Motor neuron (in vitro differentiated cells): ENCODE measurements at regions not wholly inside any gene's neighbourhood (a gene's known extent, or its start where the extent isn't known, plus 50 kb on each side); places are given as distances from the start of the nearest gene placed in this dataset.

Experiments
- ATAC-seq, 8 experiments: fragments of 200-7000 bp; cut with Tn5 transposase; replicated peaks in 6 of 8; 2 replicates each; pipeline ENCODE4 v1.8.0; 2021; ENCODE audit warnings: mild to moderate bottlenecking in 8 of 8, moderate library complexity in 8 of 8
- H3K27ac ChIP-seq, 2 donors: fragments of 250-450 bp; sonication (Bioruptor Pico); 2 replicates each; pipeline ENCODE4 v1.9.0; 2021; ENCODE audit warnings: antibody characterized with exemption in 2 of 2, mild to moderate bottlenecking in 2 of 2, moderate library complexity in 1 of 2
- H3K4me1 ChIP-seq, 2 donors: fragments of 250-450 bp; sonication (Bioruptor Pico); replicated peaks in 1 of 2; 2 replicates each; pipeline ENCODE4 v1.6.1; 2021; ENCODE audit warnings: antibody characterized with exemption in 2 of 2, mild to moderate bottlenecking in 2 of 2, moderate library complexity in 1 of 2
- H3K4me3 ChIP-seq, 5 donors: fragments of 250-450 bp; sonication (Bioruptor Pico); 2 replicates each; pipeline ENCODE4 v1.9.0; 2021; ENCODE audit warnings: antibody characterized with exemption in 5 of 5, mild to moderate bottlenecking in 5 of 5, moderate library complexity in 4 of 5
- WGBS, 10 experiments: fragments of 450-650 bp; shearing (Covaris generic); methylation state at CpG; one replicate each; pipeline ENCODE4 v1.0.0; 2022; 5-methylcytosine and 5-hydroxymethylcytosine counted together
- in situ Hi-C, 9 experiments: fragments of 400-800 bp; cut with MboI; loops; one replicate each; pipeline ENCODE4 v1.15.0; 2021; ENCODE audit warnings: low sequenced_read_pairs in 9 of 9, low pct_unique_long_range_greater_than_20kb in 2 of 9; ENCODE audit not compliant: unreplicated experiment in 9 of 9

DNA sequence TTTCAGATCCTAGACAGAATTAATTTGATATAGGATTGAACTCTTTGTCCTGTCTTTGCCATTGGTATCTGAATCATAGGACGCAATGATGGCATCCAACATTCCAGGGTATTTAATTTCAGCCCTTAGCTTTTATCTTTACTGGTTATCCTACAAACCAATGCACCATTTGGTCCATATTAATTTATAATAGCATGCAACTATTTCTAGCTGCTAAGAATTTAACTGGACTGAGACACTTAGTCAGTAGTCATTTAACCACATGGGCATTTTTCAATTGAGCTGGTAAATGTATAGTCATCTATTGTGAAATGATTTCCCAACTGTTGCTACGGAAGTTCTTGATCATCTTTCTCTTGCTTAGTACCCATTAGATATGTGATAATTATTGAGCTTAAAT is 141.1 kb downstream of the CD164 start:
- 0 to 100% (median 88%) methylated on average over 1 to 2 of the region's 2 CpGs; no CpG with 5 or more reads in 1 of the 10 experiments for WGBS, 10 experiments
- in situ Hi-C loops: no loop called here
- H3K4me1 ChIP-seq: peaks cover 0 to 15% of the 10 kb centered on the region in 2 donors

DNA sequence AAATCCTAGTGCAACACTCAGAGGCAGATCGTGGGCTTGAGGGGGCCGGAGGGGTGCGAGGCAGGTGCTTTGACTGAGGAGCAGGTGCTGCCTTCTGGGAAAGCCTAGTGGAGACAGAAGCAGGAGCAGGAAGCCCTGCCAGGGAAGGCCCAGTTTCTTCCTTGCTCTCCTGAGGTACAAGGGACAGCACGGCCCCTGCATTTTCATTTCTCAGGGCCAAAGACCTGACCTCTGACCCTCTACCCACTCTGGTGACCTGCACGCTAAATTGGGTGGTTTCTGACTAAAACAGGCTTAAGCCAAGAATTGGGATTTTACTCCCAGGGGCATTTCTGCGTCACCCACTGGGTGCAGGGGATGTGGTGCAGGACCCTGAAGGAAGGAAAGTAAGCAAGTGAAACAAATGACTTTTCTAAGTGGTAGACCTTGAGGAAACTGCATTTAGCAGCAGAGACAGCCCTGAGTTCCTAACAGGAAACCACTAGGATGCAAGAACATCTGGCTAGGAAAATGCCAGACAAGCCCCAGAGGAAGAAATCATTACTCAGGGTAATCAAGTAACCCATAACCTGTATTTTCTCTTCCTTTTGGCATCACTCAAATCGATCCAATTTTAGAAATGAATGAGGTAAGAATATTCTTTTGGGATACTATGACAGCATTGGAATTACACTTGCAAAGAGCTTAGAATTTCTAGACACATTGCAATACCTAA is 141.7 kb downstream of the CD164 start:
- ATAC-seq: peak in 1 of 8 experiments; percentile 5
- Histone ChIP-seq H3K27ac (peak overlapping the region in 1 of 2 donors; percentile 63), H3K4me3 (no peak overlapping the region), H3K4me1 (peaks cover 0 to 15% of the 10 kb centered on the region in 2 donors)
- WGBS, 10 experiments: 13 to 83% (median 73%) methylated on average over 1 to 7 of the region's 7 CpGs; no CpG with 5 or more reads in 2 of the 10 experiments
- in situ Hi-C loops: no loop called here

More for the DNA sequence above, 141.1 kb downstream of the CD164 start:
- no peak overlapping the region for H3K27ac ChIP-seq
- ATAC-seq: no peak
- H3K4me3 ChIP-seq: no peak overlapping the region

DNA sequence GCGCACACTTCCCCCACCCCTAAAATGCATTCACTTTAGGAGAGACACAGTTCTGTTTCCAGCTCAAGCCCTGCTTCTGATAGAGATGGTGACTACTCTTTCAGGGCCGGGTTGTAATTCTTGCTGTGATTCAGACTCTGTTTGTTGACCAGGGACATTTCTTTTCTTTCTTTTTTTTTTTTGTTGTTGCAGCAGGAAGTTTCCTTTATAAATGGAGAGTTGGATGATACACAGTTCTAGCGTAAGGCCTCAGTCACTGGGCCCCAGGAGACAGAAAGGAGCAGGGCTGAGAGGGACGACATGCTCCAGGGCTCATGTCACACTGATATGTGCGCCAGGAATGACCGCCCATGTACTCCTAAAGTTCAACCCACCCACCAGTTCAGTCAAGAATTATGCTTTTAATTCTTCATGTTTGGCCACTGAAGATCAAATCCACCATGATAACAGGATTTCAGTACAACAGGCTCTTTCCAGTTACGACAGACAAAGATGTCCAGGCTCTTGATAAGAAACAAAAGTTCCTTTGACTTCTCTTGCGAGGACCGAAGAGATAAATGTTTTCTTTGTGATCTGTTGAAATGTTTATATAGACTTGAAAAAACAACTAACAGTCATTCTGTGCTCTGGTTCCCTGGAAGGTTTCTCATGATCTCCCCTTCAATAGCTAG is 142.5 kb downstream of the CD164 start:
- Histone ChIP-seq H3K27ac (peak overlapping the region in 1 of 2 donors; percentile 63), H3K4me3 (no peak overlapping the region), H3K4me1 (peaks cover 0 to 15% of the 10 kb centered on the region in 2 donors)
- in situ Hi-C loops: no loop called here
- 64 to 100% (median 77%) methylated on average over 1 to 8 of the region's 9 CpGs for WGBS, 10 experiments
- peak in 7 of 8 experiments; percentile 4 to 84 (median 71) for ATAC-seq

DNA sequence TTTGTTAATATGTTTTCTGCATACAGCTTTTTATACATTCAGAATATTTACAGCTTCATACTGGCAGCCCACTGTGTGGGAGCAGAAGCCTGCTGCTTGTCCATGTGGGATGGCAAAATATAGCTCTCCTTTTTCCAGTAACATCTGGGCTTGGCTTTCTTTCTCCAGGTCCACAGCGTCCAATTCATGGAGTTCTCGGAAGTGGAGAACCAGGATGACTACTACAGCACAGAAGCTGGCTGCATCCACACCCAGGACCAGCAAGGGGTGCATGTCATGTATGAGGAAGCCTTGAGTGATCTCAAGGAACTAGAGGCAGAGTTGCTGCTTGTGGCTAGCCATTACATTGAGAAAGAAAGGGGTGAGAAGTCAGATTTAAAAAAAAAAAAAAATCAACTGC is 143.1 kb downstream of the CD164 start:
- WGBS, 10 experiments: 17 to 100% (median 92%) methylated on average over 1 to 2 of the region's 2 CpGs; no CpG with 5 or more reads in 3 of the 10 experiments

DNA sequence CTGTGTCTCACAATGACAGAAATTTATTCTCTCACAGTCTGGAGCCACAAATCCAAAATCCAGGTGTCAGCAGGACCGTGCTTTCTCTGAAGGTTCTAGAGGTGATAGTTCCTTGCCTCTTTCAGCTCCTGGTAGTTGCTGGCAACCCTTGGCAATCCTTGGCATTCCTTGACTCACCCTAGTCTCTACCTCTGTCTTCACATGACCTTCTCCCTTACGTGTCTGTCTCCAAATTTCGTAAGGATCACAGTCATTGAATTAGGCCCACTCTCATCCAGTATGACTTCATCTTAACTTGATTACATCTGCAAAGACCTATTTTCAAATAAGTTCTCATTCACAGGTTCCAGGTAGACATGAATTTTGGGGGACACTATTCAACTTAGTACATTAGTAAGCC is 143.1 kb downstream of the CEP57L1 start:
- ATAC-seq: no peak
- WGBS, 10 experiments: 56 to 100% (median 93%) methylated on average over 2 to 3 of the region's 3 CpGs; no CpG with 5 or more reads in 2 of the 10 experiments
- H3K4me3 ChIP-seq: no peak overlapping the region
- in situ Hi-C loops: no loop called here
- H3K4me1 ChIP-seq: peaks cover 0 to 15% of the 10 kb centered on the region in 2 donors
- H3K27ac ChIP-seq: no peak overlapping the region

More for the DNA sequence above, 143.1 kb downstream of the CD164 start:
- H3K27ac ChIP-seq: no peak overlapping the region
- ATAC-seq: peak in 3 of 8 experiments; percentile 74 to 83 (median 76)
- in situ Hi-C loops: no loop called here
- H3K4me1 ChIP-seq: peaks cover 0 to 15% of the 10 kb centered on the region in 2 donors
- no peak overlapping the region for H3K4me3 ChIP-seq

DNA sequence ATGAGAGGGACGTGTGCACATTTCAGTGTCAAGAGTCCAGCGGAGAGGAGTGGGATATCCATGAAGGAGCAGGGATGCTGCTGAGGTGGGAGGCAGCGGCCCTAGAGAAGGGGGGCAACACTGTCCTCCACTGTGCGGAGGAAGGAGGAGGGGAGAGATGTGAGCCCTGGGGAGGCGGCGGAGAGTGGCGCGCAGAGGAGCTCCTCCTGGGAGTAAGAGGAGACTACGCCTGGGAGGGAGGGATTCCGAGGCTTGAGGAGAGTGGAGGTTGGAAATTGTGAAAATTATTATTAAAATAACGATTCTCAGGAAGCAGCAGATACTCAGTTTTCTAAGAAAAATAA is 142.7 kb downstream of the CEP57L1 start:
- WGBS, 10 experiments: 70 to 100% (median 94%) methylated on average over 1 to 3 of the region's 11 CpGs; no CpG with 5 or more reads in 4 of the 10 experiments
- ATAC-seq: no peak
- Histone ChIP-seq H3K27ac (no peak overlapping the region), H3K4me3 (no peak overlapping the region), H3K4me1 (peaks cover 0 to 15% of the 10 kb centered on the region in 2 donors)
- in situ Hi-C loops: no loop called here

DNA sequence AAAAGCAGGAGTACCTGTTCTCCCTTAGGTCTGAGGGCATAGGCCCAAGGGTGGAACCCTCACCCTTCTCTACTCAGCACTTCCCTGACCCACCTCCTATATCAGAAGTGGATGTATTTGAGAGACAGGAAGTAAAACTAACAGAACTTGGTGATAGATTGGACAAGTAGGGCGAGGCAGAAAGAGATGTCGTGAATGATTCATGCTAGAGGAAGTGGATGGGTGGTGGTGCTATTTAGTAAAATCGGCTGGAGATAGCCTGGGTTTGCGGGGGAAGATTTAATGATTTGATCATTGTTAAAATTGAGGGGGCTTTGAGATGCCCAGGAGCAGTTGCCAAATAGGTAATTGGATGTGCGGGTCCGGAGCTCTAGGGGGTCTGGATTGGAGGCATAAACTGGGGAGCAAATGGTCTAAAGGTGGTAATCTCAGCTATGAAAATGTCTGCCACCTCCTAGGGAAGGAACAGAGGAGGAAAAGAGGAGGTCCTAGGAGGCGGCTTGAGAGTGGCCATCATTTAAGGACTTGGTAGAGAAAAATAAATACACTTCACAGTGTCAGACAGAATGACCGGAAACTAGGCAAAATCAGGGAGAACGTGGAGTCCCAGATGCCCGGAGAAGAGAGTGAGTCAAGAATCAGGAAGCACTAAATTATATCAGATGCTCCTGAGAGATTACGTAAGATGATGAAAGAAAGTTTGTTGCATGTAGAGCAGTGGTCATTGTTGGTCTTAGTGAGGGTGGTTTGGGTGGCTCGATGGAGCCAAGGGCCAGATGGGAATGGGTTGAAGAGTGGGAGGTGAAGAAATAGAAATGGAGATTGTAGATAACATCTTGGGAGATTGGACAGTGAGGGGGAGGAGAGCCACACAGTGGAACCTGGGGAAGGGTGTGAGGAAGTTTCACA is 142.0 kb downstream of the CEP57L1 start:
- in situ Hi-C loops: no loop called here
- Histone ChIP-seq H3K27ac (no peak overlapping the region), H3K4me3 (no peak overlapping the region), H3K4me1 (peaks cover 0 to 15% of the 10 kb centered on the region in 2 donors)
- ATAC-seq: peak in 2 of 8 experiments; percentile 38 to 64
- 19 to 100% (median 91%) methylated on average over 4 to 12 of the region's 12 CpGs; no CpG with 5 or more reads in 1 of the 10 experiments for WGBS, 10 experiments

DNA sequence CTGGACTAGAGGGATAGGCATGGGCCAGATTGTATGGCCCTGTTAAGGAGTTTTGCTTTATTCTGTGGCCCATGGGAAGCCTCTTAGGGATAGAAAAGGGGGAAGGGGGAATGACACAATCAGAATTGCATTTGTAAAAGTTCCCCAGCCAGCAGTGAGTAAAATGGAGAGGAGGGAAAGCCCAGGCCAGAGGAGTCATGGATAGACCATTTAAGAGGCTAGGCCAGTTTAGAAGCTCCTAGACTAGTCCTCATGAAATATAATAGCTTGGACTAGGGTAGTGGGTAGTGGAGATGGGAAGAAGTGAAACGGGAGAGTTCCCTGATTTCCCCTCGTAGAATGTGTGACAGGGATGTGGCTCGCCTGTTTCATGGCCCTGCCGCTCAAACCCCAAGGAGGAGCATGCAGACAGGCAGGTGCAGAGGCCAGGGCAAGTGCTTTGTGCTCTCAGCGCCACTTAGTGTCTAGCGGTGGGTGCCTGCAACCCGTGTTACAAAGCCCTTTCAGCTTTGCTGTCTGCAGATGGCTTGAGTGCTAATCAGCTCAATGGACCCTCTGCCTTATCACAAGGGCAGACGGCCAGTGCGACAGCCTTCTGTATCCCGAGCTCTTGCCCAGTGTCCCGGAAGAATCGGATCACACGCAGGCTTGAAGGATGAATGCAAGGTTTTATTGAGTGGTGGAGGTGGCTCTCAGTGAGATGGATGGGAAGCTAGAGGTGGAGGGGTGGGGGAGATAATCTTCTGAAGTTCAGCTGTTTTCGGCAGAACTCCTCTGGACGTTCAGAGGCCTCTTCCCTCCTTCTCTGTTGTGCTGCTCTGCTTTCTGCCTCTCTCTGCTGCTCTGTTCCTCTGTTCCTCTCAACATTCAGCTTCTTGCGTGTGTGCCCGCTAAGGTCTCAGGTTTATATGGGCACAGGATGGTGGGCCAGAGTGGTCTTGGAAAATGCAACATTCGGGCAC is 141.1 kb downstream of the CEP57L1 start:
- H3K27ac ChIP-seq: no peak overlapping the region
- H3K4me3 ChIP-seq: no peak overlapping the region
- 21 to 100% (median 59%) methylated on average over 1 to 8 of the region's 18 CpGs; no CpG with 5 or more reads in 3 of the 10 experiments for WGBS, 10 experiments
- peaks cover 0 to 15% of the 10 kb centered on the region in 2 donors for H3K4me1 ChIP-seq
- peak in 6 of 8 experiments; percentile 17 to 90 (median 74) for ATAC-seq
- in situ Hi-C loops: no loop called here

DNA sequence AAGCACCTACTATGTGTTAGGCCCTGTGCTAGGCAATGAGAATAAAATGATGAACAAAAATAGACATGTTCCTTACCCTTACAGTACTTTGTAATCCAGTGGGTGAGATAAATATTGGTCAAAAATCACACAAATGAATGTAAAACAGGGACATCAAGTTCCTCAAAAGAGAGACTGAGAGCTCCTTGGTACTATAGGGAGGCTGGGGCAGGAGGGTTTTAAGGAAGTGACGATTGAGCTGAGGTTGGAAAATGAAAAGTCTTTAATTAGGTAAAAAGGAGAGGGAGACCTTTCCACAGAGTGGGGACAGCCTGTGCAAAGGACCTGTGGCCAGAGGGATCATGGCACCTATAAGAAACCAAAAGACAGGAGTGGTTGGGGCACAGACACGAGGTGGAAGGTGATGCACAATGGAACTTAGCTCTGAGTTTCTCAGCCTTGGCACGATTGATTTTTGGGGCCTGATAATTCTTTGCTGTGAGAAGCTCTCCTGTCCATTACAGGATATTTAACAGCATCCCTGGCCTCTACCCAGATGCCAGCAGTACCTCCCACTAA is 140.3 kb downstream of the CEP57L1 start:
- Histone ChIP-seq H3K4me1 (peaks cover 0 to 15% of the 10 kb centered on the region in 2 donors), H3K4me3 (no peak overlapping the region), H3K27ac (no peak overlapping the region)
- no peak for ATAC-seq
- in situ Hi-C loops: no loop called here
- WGBS, 10 experiments: 80 to 100% (median 97%) methylated on average over 1 to 3 of the region's 3 CpGs; no CpG with 5 or more reads in 4 of the 10 experiments

DNA sequence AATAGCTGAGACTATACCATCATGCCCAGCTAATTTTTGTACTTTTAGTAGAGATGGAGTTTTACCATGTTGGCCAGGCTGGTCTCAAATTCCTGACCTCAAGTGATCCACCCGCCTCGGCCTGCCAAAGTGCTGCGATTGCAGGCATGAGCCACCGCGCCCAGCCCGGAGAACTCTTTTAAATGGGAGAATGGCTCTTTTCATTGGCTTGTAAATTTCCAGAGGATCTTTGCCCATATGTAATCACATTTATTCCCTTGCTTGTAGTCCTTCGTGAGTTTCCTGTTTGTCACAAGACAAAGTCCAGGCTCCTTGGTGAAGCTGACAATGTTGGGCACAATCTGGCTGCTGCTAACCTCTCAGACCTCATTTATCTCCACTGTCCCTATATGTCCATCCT is 135.1 kb downstream of the CEP57L1 start:
- in situ Hi-C loops: no loop called here
- no peak overlapping the region for H3K4me3 ChIP-seq
- WGBS, 10 experiments: 56 to 100% (median 90%) methylated on average over 1 to 7 of the region's 7 CpGs; no CpG with 5 or more reads in 4 of the 10 experiments

DNA sequence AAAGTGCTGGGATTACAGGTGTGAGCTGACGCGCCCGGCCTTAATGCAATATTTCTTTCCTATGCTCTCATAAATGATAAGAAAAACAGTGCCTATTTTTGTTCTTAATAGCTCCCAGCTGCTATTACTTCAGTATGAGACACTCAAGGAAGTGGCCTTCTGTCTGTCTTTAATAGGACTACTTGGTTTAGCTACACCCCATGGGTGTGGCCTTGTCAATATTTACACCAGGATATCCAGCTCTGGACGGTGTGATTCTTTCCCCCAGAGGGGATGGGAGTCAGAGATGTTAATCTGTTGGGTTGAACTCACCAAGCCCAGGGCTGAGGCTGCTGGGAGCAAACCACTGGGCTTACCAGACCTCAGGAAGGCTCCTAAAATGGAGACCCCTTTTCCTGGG is 134.2 kb downstream of the CEP57L1 start:
- ATAC-seq: peak in 3 of 8 experiments; percentile 99 to 100 (median 100)
- in situ Hi-C loops: no loop called here
- 0 to 96% (median 67%) methylated on average over 1 to 4 of the region's 4 CpGs; no CpG with 5 or more reads in 3 of the 10 experiments for WGBS, 10 experiments
- Histone ChIP-seq H3K4me3 (no peak overlapping the region), H3K4me1 (no peaks in the 10 kb centered on the region), H3K27ac (no peak overlapping the region)

More for the DNA sequence above, 135.1 kb downstream of the CEP57L1 start:
- no peak for ATAC-seq
- Histone ChIP-seq H3K4me1 (no peaks in the 10 kb centered on the region), H3K27ac (no peak overlapping the region)

DNA sequence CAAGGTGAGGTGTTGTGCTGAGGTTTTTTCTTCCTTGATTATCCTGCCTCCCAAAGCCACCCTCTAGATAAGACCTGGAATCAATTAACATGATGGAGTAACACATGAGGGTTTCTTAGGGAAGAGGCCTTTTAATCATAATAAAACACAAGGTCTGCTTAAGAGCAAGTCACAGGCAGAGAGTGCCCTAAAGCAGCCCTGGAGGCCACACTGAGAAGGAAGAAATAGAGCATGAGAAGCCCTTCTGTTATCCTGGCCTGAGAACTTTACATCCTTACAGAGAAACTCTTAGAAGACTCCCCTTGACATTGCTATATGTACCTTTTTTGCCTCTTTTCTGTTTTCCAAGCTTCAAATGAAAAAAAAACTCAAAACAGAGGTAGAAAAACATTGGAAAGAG is 132.3 kb downstream of the CEP57L1 start:
- Histone ChIP-seq H3K4me1 (no peaks in the 10 kb centered on the region), H3K27ac (no peak overlapping the region), H3K4me3 (no peak overlapping the region)
- in situ Hi-C loops: no loop called here
- no peak for ATAC-seq
